ENCODE measurements at regions not wholly inside any gene's neighbourhood (a gene's known extent, or its start where the extent isn't known, plus 50 kb on each side); places are given as distances from the start of the nearest gene placed in this dataset.
"Not testable (repeated sequence)": the region's sequence is repeated elsewhere in the genome, so short reads cannot be mapped to it uniquely, and the experiment has no call there.

DNA sequence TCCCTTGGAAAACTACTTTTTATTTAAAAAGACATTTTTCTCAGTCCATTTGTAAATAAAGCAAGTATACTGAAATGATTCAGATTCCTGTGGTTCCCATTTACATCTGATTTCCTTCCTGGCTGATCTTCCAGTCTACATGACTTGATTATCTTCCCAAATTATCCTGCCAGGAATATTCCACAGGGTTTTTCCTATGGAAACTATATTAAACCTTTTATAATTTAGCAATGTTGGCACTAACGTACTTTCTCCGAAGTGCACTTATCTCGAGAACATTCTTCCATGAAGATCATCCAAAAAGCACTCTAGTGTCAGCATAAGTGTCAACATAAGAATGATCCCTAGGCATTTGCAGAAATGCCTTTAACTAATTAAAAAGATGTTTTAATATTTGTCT, 347.7 kb upstream of the KIF2B start:
- H3K27ac ChIP-seq = no peak overlapping the region
- TF ChIP-seq CTCF (IDR thresholded peaks at IDR 0.05) = no peak
- no peak overlapping the region for H3K4me3 ChIP-seq
- DNase-seq (ENCODE audit: low spot score) = no peak

GRCh38 chr17:53472586-53472985, 350.1 kb upstream of the KIF2B start:
- DNase-seq (ENCODE audit: low spot score) = no peak
- TF ChIP-seq CTCF (IDR thresholded peaks at IDR 0.05) = no peak

DNA sequence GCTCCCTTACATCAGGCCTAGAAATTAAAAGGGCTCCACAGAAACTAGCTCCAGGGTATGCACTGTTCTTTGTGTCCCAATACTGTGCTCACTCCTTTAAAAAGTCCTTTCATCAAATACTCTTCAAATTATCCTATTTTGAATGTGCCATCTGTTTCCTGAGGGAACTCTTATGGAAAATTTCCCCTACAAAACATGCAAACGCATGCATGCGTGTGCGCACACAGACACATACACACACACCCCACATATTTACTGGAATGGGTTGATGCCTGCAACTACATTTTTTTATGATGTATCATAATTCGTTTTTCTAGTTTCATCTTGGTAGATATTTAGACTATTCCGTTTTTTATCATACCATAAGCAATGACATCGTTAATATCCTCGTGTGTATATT, 351.2 kb upstream of the KIF2B start:
- H3K4me3 ChIP-seq = no peak overlapping the region
- TF ChIP-seq CTCF (IDR thresholded peaks at IDR 0.05) = no peak
- DNase-seq (ENCODE audit: low spot score) = no peak
- no peak overlapping the region for H3K27ac ChIP-seq

More at GRCh38 chr17:53472586-53472985, 350.1 kb upstream of the KIF2B start:
- Histone ChIP-seq H3K4me3 (no peak overlapping the region), H3K27ac (no peak overlapping the region)

- no peak overlapping the region for H3K27ac ChIP-seq
- no peak for TF ChIP-seq CTCF (IDR thresholded peaks at IDR 0.05)
- no peak for DNase-seq (ENCODE audit: low spot score)
- no peak overlapping the region for H3K4me3 ChIP-seq
Measured at GRCh38 chr17:53470626-53471025, 352.1 kb upstream of the KIF2B start.

DNA sequence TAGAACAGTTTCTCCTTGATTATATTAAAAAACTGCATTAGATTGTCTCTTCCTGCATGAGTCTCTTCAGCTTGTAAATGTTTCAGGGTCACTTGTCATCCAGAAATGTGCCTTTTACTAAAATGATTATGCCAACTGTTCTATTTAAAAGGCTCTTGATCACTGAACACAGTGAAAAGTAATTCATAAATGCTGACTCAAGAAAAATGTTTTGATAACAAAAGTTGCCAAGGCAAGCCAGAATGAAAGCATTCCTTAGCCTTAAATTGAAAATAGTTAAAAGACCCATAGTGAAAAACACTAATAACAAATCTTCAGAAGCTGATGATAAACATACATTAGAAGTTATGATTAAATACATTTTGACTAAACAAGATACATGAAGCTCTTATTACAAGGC, 356.0 kb upstream of the KIF2B start:
- no peak for TF ChIP-seq CTCF (IDR thresholded peaks at IDR 0.05)
- Histone ChIP-seq H3K27ac (no peak overlapping the region), H3K4me3 (no peak overlapping the region)
- no peak for DNase-seq (ENCODE audit: low spot score)

DNA sequence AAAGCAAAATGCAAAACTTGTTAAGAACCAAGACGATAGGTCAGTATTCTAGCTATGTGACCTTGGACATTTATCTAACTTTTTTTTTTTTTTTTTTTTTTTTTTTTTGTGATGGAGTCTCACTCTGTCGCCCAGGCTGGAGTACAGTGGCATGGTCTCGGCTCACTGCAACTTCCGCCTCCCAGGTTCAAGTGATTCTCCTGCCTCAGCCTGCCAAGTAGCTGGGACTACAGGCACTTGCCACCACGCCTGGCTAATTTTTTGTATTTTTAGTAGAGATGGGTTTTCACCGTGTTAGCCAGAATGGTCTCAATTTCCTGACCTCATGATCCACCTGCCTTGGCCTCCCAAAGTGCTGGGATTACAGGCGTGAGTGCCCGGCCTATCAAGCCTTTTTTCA, 358.3 kb upstream of the KIF2B start:
- not testable (repeated sequence) for H3K27ac ChIP-seq; DNase-seq (ENCODE audit: low spot score); H3K4me3 ChIP-seq

DNA sequence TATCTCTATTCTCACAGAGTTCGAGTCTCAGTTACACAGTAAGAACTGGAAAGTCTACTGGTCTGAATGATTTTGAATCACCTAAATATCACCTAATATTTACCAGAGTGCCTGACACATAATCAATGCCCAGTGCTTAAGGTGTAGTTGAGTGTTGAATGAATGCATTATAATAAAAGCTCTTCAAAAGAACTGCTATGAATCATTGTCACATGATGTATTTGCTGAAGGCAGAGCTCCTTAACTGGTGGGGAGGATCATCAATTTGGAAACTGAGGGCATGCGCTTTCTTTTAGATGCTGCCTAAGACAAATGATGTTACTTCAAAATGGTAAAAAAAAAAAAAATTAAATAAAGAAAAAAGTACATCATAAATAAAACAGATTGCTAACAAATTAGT, 359.4 kb upstream of the KIF2B start:
- Histone ChIP-seq H3K27ac (no peak overlapping the region), H3K4me3 (no peak overlapping the region)
- no peak for TF ChIP-seq CTCF (IDR thresholded peaks at IDR 0.05)
- DNase-seq (ENCODE audit: low spot score) = no peak

DNA sequence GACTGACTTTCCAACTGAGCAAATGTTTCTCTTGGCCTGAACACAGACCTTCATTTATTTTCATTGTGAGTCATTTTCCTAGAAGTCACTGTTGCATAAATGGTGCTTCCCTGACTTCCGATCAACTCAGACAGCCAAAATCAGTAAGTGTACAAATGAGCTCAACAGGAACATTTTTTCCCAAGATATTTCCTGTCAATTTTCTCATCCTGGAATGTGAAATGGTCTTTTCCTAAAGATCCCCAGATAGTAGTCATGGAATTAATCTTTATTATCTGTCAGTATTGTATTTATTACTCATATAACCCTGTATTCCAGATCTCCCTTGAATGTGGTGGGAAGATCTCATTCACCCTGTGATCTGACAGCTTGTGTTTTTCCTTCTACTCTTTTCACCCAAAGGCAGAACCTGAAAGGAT, 360.3 kb upstream of the KIF2B start:
- no peak for DNase-seq (ENCODE audit: low spot score)
- no peak for TF ChIP-seq CTCF (IDR thresholded peaks at IDR 0.05)
- Histone ChIP-seq H3K27ac (no peak overlapping the region), H3K4me3 (no peak overlapping the region)

DNA sequence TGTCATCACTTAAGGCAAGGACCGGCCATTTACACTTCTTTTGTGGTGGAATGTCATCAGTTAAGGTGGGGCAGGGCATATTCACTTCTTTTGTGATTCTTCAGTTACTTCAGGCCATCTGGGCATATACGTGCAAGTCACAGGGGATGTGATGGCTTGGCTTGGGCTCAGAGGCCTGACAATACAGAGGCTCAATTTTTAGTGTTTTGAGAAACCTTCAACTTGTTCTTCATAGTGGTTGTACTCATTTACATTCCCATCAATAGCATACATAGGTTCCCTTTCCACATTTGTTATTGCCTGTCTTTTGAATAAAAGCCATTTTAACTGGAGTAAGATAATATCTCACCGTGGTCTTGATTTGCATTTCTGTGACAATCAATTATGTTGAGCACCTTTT, 366.8 kb upstream of the KIF2B start:
- not testable (repeated sequence) for H3K4me3 ChIP-seq; H3K27ac ChIP-seq; DNase-seq (ENCODE audit: low spot score)
